ENCODE measurements at regions not wholly inside any gene's neighbourhood (a gene's known extent, or its start where the extent isn't known, plus 50 kb on each side); places are given as distances from the start of the nearest gene placed in this dataset.

GRCh38 chr13:60959427-60959826, 456.2 kb downstream of the PCDH20 start:
- no peak for TF ChIP-seq CTCF (IDR thresholded peaks at IDR 0.05)
- Histone ChIP-seq H3K4me1 (no peaks in the 10 kb centered on the region), H3K9me3 (no peaks in the 10 kb centered on the region), H3K27me3 (ENCODE audit: low read depth) (no peaks in the 10 kb centered on the region), H3K36me3 (no peaks in the 10 kb centered on the region), H3K4me3 (no peak overlapping the region), H3K27ac (no peak overlapping the region)
- intact Hi-C loops (cut with DNase I), result no loop called here
- ATAC-seq (no peak), DNase-seq (no peak)

- DNase-seq (no peak), ATAC-seq (no peak)
- no peaks in the 10 kb centered on the region for H3K27me3 ChIP-seq (ENCODE audit: low read depth)
- TF ChIP-seq CTCF (IDR thresholded peaks at IDR 0.05), result no peak
- H3K4me1 ChIP-seq, result no peaks in the 10 kb centered on the region
- intact Hi-C loops (cut with DNase I), result no loop called here
- no peak overlapping the region for H3K27ac ChIP-seq
- no peaks in the 10 kb centered on the region for H3K9me3 ChIP-seq
- H3K4me3 ChIP-seq, result no peak overlapping the region
- H3K36me3 ChIP-seq, result no peaks in the 10 kb centered on the region
Measured at GRCh38 chr13:60957816-60958215, 457.8 kb downstream of the PCDH20 start.

GRCh38 chr13:60945396-60945795, 470.3 kb downstream of the PCDH20 start:
- DNase-seq (no peak), ATAC-seq (no peak)
- Histone ChIP-seq H3K4me3 (no peak overlapping the region), H3K27me3 (ENCODE audit: low read depth) (no peaks in the 10 kb centered on the region), H3K27ac (no peak overlapping the region), H3K9me3 (no peaks in the 10 kb centered on the region), H3K36me3 (no peaks in the 10 kb centered on the region), H3K4me1 (no peaks in the 10 kb centered on the region)
- intact Hi-C loops (cut with DNase I), result no loop called here
- no peak for TF ChIP-seq CTCF (IDR thresholded peaks at IDR 0.05)

GRCh38 chr13:60944863-60945262, 470.8 kb downstream of the PCDH20 start:
- no peaks in the 10 kb centered on the region for H3K9me3 ChIP-seq
- no peak for DNase-seq
- no peak overlapping the region for H3K4me3 ChIP-seq
- H3K27me3 ChIP-seq (ENCODE audit: low read depth), result no peaks in the 10 kb centered on the region
- no peaks in the 10 kb centered on the region for H3K4me1 ChIP-seq
- no peaks in the 10 kb centered on the region for H3K36me3 ChIP-seq
- no peak for ATAC-seq
- TF ChIP-seq CTCF (IDR thresholded peaks at IDR 0.05), result no peak
- H3K27ac ChIP-seq, result no peak overlapping the region
- intact Hi-C loops (cut with DNase I), result no loop called here

- intact Hi-C loops (cut with DNase I), result no loop called here
- no peak for DNase-seq
- no peak for ATAC-seq
- Histone ChIP-seq H3K9me3 (no peaks in the 10 kb centered on the region), H3K4me1 (no peaks in the 10 kb centered on the region), H3K36me3 (no peaks in the 10 kb centered on the region), H3K27ac (no peak overlapping the region), H3K27me3 (ENCODE audit: low read depth) (no peaks in the 10 kb centered on the region), H3K4me3 (no peak overlapping the region)
- no peak for TF ChIP-seq CTCF (IDR thresholded peaks at IDR 0.05)
Measured at GRCh38 chr13:60944016-60944415, 471.6 kb downstream of the PCDH20 start.

GRCh38 chr13:60936281-60936680, 479.4 kb downstream of the PCDH20 start:
- Histone ChIP-seq H3K36me3 (no peaks in the 10 kb centered on the region), H3K4me1 (no peaks in the 10 kb centered on the region), H3K27me3 (ENCODE audit: low read depth) (no peaks in the 10 kb centered on the region), H3K9me3 (no peaks in the 10 kb centered on the region), H3K4me3 (no peak overlapping the region), H3K27ac (no peak overlapping the region)
- ATAC-seq (no peak), DNase-seq (no peak)
- no peak for TF ChIP-seq CTCF (IDR thresholded peaks at IDR 0.05)
- intact Hi-C loops (cut with DNase I), result no loop called here
